DOHH2 (cell line): ENCODE measurements at regions not wholly inside any gene's neighbourhood (a gene's known extent, or its start where the extent isn't known, plus 50 kb on each side); places are given as distances from the start of the nearest gene placed in this dataset.

ENCODE experiments used
- H3F3A ChIP-seq: fragments of 200-600 bp; sonication (generic), shearing (Covaris generic); 2 replicates; pipeline ENCODE4 v1.6.0; 2016; ENCODE audit warnings: antibody characterized with exemption, mild to moderate bottlenecking; ENCODE audit not compliant: control insufficient read depth, insufficient read depth
- H3K27ac ChIP-seq: fragments of 200-600 bp; sonication (generic); 2 replicates; pipeline ENCODE4 v1.5.1; 2014; ENCODE audit warnings: low read depth, mild to moderate bottlenecking, low read length, moderate library complexity
- H3K27me3 ChIP-seq: fragments of 200-600 bp; sonication (generic); 2 replicates; pipeline ENCODE4 v1.6.1; 2014; ENCODE audit warnings: mild to moderate bottlenecking, low read length, mixed read lengths; ENCODE audit not compliant: control insufficient read depth
- H3K36me3 ChIP-seq: fragments of 200-600 bp; sonication (generic); 2 replicates; pipeline ENCODE4 v1.6.1; 2014; ENCODE audit warnings: mild to moderate bottlenecking, low read length, moderate library complexity, mixed read lengths; ENCODE audit not compliant: control insufficient read depth
- H3K4me1 ChIP-seq: fragments of 200-600 bp; sonication (generic); 2 replicates; pipeline ENCODE4 v1.6.1; 2014; ENCODE audit warnings: mild to moderate bottlenecking, low read length, mixed read lengths; ENCODE audit not compliant: control insufficient read depth
- H3K4me2 ChIP-seq: fragments of 200-600 bp; sonication (generic); 2 replicates; pipeline ENCODE4 v1.6.0; 2014; ENCODE audit warnings: mild to moderate bottlenecking, low read length, moderate library complexity
- H3K4me3 ChIP-seq: fragments of 200-600 bp; sonication (generic); 2 replicates; pipeline ENCODE4 v1.5.1; 2014; ENCODE audit warnings: mild to moderate bottlenecking, low read length, mixed read lengths
- H3K79me2 ChIP-seq: fragments of 200-600 bp; sonication (generic); 2 replicates; pipeline ENCODE4 v1.6.1; 2014; ENCODE audit warnings: mild to moderate bottlenecking, low read length, mixed read lengths; ENCODE audit not compliant: control insufficient read depth
- H3K9me2 ChIP-seq: fragments of 200-600 bp; sonication (generic); replicated peaks from 2 replicates; pipeline ENCODE4 v1.6.1; 2014; ENCODE audit warnings: mild to moderate bottlenecking, low read length, mixed read lengths; ENCODE audit not compliant: control insufficient read depth
- H3K9me3 ChIP-seq: fragments of 200-600 bp; sonication (generic); 2 replicates; pipeline ENCODE4 v1.6.1; 2014; ENCODE audit warnings: antibody characterized with exemption, low read length, mixed read lengths; ENCODE audit not compliant: control insufficient read depth, insufficient read depth
- H4K20me1 ChIP-seq: fragments of 200-600 bp; sonication (generic); 2 replicates; pipeline ENCODE4 v1.6.0; 2014; ENCODE audit warnings: low read depth, mild to moderate bottlenecking, antibody characterized with exemption, low read length, moderate library complexity; ENCODE audit not compliant: control insufficient read depth, insufficient read depth
- CTCF ChIP-seq: fragments of 200-600 bp; sonication (generic); IDR thresholded peaks from one replicate; pipeline ENCODE4 v1.5.1; 2014; ENCODE audit warnings: antibody characterized with exemption, mild to moderate bottlenecking, low read depth, low read length; ENCODE audit not compliant: poor library complexity, severe bottlenecking
- EZH2phosphoT487 ChIP-seq: fragments of 200-600 bp; sonication (generic); IDR thresholded peaks from 2 replicates; pipeline ENCODE4 v1.6.1; 2017; ENCODE audit warnings: borderline replicate concordance, mild to moderate bottlenecking, antibody characterized with exemption, low read length, moderate library complexity, mixed read lengths

DNA sequence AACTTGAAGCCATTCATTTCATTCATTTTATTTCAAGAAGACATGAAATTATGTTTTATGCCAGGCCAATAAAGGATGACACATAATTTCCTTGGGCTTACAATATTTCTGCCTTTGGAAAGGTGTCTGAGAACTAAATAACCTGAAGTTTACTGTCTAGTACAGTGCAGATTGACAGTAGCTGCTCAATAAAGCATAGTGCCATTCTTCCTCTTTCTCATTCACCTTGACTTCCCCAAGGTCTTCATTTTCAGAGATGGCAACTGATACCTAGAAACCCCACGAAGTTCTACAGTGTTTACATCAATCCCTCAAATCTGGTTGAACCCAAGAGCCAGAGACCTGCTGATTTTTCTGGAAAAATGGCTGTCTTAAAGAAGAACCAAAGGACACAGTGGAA lies 144.3 kb upstream of the SYN3 start:
- Histone ChIP-seq H3K4me1 (peaks cover 76% of the 10 kb centered on the region), H3K36me3 (peaks cover 3% of the 10 kb centered on the region; the same call in 1 of the 2 replicates), H3K9me3 (peaks cover 3% of the 10 kb centered on the region; the same call in 1 of the 2 replicates), H3K4me2 (peak overlapping the region; percentile 66), H3K9me2 (no peaks in the 10 kb centered on the region), H3K27me3 (no peaks in the 10 kb centered on the region), H3K4me3 (peak overlapping the region; percentile 12; the same call in 1 of the 2 replicates), H3K27ac (peak overlapping the region; percentile 67; the same call in 1 of the 2 replicates), H3F3A (peaks cover 8% of the 10 kb centered on the region), H3K79me2 (no peaks in the 10 kb centered on the region), H4K20me1 (no peaks in the 10 kb centered on the region)
- TF ChIP-seq EZH2phosphoT487 (no peak), CTCF (no peak)

DNA sequence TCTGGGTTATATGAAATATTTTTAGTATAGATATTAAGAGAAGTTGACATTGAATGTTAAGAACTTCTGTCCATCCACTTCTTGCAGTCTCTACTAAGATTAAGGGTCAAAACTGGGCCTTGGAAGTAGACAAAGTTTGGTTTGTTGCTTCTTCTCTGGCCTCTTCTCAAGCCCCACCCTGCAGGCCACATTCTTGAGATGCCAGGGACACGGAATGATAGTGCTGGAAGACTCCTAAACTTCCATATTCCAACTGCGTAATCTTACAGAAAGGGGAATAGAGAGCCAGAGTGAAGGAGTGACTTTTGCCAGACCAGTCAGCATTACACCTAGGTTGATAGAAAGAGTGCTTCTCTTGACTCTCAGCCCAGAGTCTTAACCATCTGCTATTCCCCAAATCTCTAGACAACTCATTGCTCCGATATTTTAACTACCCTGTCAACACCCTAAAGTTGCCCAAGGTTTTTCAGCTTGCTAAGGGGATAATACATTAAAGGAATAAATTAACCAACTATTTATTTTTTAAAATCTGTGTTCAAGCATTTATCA lies 136.4 kb upstream of the SYN3 start:
- no peaks in the 10 kb centered on the region for H3K27me3 ChIP-seq
- H3K27ac ChIP-seq = peak overlapping the region; percentile 96
- peaks cover 11% of the 10 kb centered on the region; the same call in 1 of the 2 replicates for H3K36me3 ChIP-seq
- H3K9me2 ChIP-seq = no peaks in the 10 kb centered on the region
- H3K4me1 ChIP-seq = peaks cover 87% of the 10 kb centered on the region
- no peaks in the 10 kb centered on the region for H3K79me2 ChIP-seq
- TF ChIP-seq EZH2phosphoT487 = no peak
- no peak for TF ChIP-seq CTCF
- no peak overlapping the region for H3K4me3 ChIP-seq
- peaks cover 33% of the 10 kb centered on the region for H3F3A ChIP-seq
- no peaks in the 10 kb centered on the region for H4K20me1 ChIP-seq
- H3K4me2 ChIP-seq = peak overlapping the region; percentile 25
- peaks cover 3% of the 10 kb centered on the region; the same call in 1 of the 2 replicates for H3K9me3 ChIP-seq

GRCh38 chr22:33192156-33192555 lies 134.0 kb upstream of the SYN3 start:
- peak overlapping the region; percentile 67 for H3K4me2 ChIP-seq
- no peaks in the 10 kb centered on the region for H3K27me3 ChIP-seq
- no peak for TF ChIP-seq CTCF
- no peak for TF ChIP-seq EZH2phosphoT487
- peaks cover 29% of the 10 kb centered on the region for H3F3A ChIP-seq
- peaks cover 83% of the 10 kb centered on the region for H3K4me1 ChIP-seq
- no peaks in the 10 kb centered on the region for H4K20me1 ChIP-seq
- H3K9me3 ChIP-seq = no peaks in the 10 kb centered on the region
- no peaks in the 10 kb centered on the region for H3K9me2 ChIP-seq
- H3K27ac ChIP-seq = peak overlapping the region; percentile 96
- peaks cover 18% of the 10 kb centered on the region for H3K36me3 ChIP-seq
- peak overlapping the region; percentile 48 for H3K4me3 ChIP-seq
- H3K79me2 ChIP-seq = no peaks in the 10 kb centered on the region
